ENCODE measurements at regions not wholly inside any gene's neighbourhood (a gene's known extent, or its start where the extent isn't known, plus 50 kb on each side); places are given as distances from the start of the nearest gene placed in this dataset.

DNA sequence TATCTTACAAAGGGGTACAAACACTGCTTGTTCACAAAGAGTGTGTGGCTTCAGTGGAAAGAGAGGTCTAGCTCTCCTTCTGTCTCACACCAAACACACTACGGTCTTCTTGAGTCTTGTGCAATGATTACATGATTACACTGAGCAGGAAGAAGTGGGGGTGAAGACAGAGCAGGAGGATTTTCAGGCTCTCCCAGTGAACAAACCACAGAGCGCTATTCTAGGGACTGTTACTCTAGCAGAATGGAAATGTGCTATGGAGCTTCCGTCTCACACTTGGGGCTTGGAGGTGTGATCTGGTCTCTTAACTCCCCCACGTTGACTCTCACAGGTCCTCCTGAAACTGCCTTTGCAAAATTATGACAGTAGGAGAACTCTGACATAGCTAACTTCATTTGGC, 203.4 kb downstream of the MYLK4 start:
- ChIA-PET CTCF (no interaction called here), POLR2A (no interaction called here)
- no peak overlapping the region for H3K4me3 ChIP-seq (ENCODE audit: low read depth, low read length)
- TF ChIP-seq, protein P1, sequence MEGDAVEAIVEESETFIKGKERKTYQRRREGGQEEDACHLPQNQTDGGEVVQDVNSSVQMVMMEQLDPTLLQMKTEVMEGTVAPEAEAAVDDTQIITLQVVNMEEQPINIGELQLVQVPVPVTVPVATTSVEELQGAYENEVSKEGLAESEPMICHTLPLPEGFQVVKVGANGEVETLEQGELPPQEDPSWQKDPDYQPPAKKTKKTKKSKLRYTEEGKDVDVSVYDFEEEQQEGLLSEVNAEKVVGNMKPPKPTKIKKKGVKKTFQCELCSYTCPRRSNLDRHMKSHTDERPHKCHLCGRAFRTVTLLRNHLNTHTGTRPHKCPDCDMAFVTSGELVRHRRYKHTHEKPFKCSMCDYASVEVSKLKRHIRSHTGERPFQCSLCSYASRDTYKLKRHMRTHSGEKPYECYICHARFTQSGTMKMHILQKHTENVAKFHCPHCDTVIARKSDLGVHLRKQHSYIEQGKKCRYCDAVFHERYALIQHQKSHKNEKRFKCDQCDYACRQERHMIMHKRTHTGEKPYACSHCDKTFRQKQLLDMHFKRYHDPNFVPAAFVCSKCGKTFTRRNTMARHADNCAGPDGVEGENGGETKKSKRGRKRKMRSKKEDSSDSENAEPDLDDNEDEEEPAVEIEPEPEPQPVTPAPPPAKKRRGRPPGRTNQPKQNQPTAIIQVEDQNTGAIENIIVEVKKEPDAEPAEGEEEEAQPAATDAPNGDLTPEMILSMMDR (IDR thresholded peaks at IDR 0.05; ENCODE audit: insufficient read depth, low read length, missing control alignments), result no peak
- DNase-seq (ENCODE audit: low read depth, low spot score), result no peak

DNA sequence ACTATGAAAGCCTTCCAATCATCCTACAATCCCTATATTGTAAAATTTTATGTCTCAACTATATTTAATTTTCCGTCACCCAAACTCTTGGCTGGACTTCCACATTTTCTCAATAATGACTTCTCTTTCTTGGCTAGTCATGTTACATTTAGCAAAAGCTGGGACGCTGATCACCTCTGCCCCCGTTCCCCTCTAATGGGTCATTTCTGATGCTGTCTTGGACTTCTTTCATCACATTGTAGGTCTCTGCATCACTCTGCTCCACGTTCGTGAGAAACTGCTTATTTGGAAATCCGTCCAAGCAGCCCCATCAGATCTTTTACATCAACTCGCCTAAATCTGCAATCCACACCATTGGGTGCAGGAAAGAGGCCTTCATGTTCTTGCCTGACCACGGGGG, 203.8 kb downstream of the MYLK4 start:
- ChIA-PET POLR2A (no interaction called here), CTCF (no interaction called here)
- no peak for DNase-seq (ENCODE audit: low read depth, low spot score)
- TF ChIP-seq, protein P1 (IDR thresholded peaks at IDR 0.05; ENCODE audit: insufficient read depth, low read length, missing control alignments), result no peak
- H3K4me3 ChIP-seq (ENCODE audit: low read depth, low read length), result no peak overlapping the region

DNA sequence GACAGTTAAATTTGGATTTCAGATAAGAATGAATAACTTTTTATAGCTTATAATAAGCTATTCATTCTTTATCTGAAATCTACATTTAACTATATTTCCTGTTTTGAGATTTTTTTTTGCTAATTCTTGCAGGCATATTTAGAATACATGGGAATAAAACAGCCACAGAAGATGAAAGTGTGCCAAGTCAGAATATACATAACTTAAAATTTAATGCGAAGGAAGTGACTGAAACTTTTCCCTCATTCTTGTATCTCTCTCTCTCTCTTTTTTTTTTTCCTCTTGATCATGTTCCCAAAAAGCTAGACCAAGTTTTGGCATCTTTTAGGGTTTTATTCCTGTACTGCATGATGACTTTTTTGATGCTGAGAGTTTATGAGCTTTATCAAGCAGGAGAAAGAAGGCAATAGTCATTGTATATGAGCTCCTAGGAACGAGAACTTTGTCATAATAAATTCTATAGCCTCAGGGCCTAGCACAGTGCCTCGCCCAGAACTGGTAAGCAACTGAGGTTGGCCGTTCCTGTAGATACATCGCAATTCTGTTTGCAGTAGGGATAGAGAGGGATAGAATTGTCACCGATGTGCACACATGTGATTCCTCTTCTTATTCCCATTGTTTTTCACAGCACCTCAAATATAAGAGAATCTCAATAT, 205.2 kb downstream of the MYLK4 start:
- no peak for DNase-seq (ENCODE audit: low read depth, low spot score)
- CTCF ChIA-PET, result interaction anchor here (0.7 kb wide), 1 partner anchor 42 kb away, joined by 3 read pairs; no protein-coding TSS in a partner anchor
- POLR2A ChIA-PET, result interaction anchor here (0.7 kb wide), 1 partner anchor 85 kb away, joined by 4 read pairs; no protein-coding TSS in a partner anchor

DNA sequence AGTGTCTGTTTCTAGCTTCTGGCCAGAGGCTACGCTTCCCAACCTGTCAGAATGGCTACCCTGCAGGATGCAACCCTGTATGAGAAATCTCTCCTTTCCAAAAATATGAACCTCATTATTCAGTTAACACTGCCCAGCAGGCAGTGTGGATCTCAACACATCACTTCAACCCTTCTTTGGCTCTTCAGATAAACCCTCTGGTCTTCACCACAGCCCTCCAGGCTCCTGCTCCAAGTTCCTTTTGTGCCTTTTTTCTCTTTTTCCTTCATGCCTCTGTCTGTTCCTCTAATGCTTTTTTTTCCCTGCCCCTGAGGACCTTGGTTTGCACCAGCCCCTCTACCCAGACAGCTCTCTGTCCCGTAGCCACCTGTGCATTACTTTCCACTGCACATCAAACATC, 207.4 kb downstream of the MYLK4 start:
- CTCF ChIA-PET, result no interaction called here

More for the DNA sequence above, 205.2 kb downstream of the MYLK4 start:
- no peak overlapping the region for H3K4me3 ChIP-seq (ENCODE audit: low read depth, low read length)
- TF ChIP-seq, protein P1 (IDR thresholded peaks at IDR 0.05; ENCODE audit: insufficient read depth, low read length, missing control alignments), result no peak

DNA sequence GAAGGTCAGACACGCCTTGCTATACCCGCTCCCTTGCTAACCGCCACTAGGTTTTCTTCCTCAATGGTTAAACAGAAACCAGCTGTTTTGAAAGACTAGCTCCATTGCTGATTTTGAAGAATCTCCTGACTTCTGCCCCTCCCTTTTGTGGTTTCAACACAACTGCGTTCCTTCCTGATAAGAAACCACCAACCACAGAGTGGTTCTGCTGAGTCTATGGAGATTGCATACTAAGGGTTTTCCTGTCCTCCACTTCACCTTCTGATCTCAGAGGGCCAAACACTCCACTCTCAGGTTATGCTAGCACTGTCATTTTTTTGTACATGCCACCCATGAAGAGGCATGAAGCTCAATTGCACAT, 207.9 kb downstream of the MYLK4 start:
- TF ChIP-seq, protein P1 (IDR thresholded peaks at IDR 0.05; ENCODE audit: insufficient read depth, low read length, missing control alignments), result no peak
- DNase-seq (ENCODE audit: low read depth, low spot score), result no peak
- ChIA-PET POLR2A (interaction anchor here (0.6 kb wide), 1 partner anchor 306 kb away, joined by 5 read pairs; no protein-coding TSS in a partner anchor), CTCF (no interaction called here)
- H3K4me3 ChIP-seq (ENCODE audit: low read depth, low read length), result no peak overlapping the region

More for the DNA sequence above, 207.4 kb downstream of the MYLK4 start:
- H3K4me3 ChIP-seq (ENCODE audit: low read depth, low read length), result no peak overlapping the region
- POLR2A ChIA-PET, result no interaction called here
- no peak for DNase-seq (ENCODE audit: low read depth, low spot score)
- TF ChIP-seq, protein P1 (IDR thresholded peaks at IDR 0.05; ENCODE audit: insufficient read depth, low read length, missing control alignments), result no peak

DNA sequence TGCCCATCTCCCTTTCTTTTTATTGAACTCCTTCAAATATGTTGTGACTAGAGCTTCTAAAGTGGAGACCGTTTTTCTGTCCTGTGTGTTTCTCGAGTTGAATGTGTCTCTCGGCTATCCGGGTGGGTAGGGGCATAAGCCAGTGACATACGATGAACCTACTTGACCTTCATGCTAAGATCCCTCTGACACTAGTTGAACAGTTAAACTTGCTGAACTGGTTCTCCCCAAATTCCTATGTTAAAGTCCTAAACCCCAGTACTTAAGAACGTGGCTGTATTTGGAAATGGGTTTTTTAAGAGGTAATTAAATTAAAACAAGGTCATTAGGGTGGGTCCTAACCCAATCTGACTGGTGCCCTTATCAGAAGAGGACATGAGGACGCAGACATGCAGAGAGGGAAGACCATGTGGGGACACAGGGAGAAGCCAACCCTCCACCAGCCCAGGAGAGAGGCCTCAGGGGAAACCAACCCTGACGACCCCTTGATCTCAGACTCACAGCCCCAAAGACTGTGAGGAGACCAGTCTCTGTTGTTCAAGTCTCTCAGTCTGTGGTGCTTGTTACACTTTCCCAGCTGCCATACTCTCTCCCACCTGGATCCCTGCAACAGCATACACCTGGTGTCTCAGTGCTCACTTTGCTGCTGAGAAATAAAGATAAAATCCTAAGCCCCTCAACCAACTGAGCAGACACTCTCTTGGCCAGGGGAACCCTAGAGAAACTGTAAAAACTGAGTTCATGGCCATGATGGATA, 208.4 kb downstream of the MYLK4 start:
- CTCF ChIA-PET, result no interaction called here
- TF ChIP-seq, protein P1 (IDR thresholded peaks at IDR 0.05; ENCODE audit: insufficient read depth, low read length, missing control alignments), result no peak
- POLR2A ChIA-PET, result interaction anchor here (0.6 kb wide), 1 partner anchor 305 kb away, joined by 5 read pairs; no protein-coding TSS in a partner anchor
- no peak for DNase-seq (ENCODE audit: low read depth, low spot score)
- H3K4me3 ChIP-seq (ENCODE audit: low read depth, low read length), result no peak overlapping the region

Measured in AG04449 (cell line).